GM23248 (cell line): ENCODE measurements at regions not wholly inside any gene's neighbourhood (a gene's known extent, or its start where the extent isn't known, plus 50 kb on each side); places are given as distances from the start of the nearest gene placed in this dataset.

Experiments
- DNase-seq: peaks from one replicate; pipeline ENCODE4 v3.0.0-alpha.2; 2015
- H2AFZ ChIP-seq: fragments of 200-600 bp; sonication (generic); 2 replicates; pipeline ENCODE4 v1.6.1; 2016; ENCODE audit warnings: antibody characterized with exemption
- H3F3A ChIP-seq: fragments of 200-600 bp; sonication (generic); 2 replicates; pipeline ENCODE4 v1.6.1; 2016; ENCODE audit warnings: mild to moderate bottlenecking, antibody characterized with exemption, mixed run types; ENCODE audit not compliant: insufficient read depth
- H3K27ac ChIP-seq: fragments of 200-600 bp; sonication (generic); 2 replicates; pipeline ENCODE4 v1.5.1; 2016; ENCODE audit warnings: mild to moderate bottlenecking
- H3K27me3 ChIP-seq: fragments of 200-600 bp; sonication (generic); replicated peaks from 2 replicates; pipeline ENCODE4 v1.6.1; 2016; ENCODE audit warnings: mild to moderate bottlenecking; ENCODE audit not compliant: insufficient read depth
- H3K36me3 ChIP-seq: fragments of 200-600 bp; sonication (generic); 2 replicates; pipeline ENCODE4 v1.6.1; 2016; ENCODE audit warnings: low read depth, mild to moderate bottlenecking
- H3K4me1 ChIP-seq: fragments of 200-600 bp; sonication (generic); 2 replicates; pipeline ENCODE4 v1.6.1; 2016; ENCODE audit warnings: mild to moderate bottlenecking; ENCODE audit not compliant: insufficient read depth
- H3K4me2 ChIP-seq: fragments of 200-600 bp; sonication (generic); one replicate; pipeline ENCODE4 v1.6.1; 2016; ENCODE audit warnings: mild to moderate bottlenecking; ENCODE audit not compliant: unreplicated experiment
- H3K4me3 ChIP-seq: fragments of 200-600 bp; sonication (generic); 2 replicates; pipeline ENCODE4 v1.5.1; 2016; ENCODE audit warnings: mild to moderate bottlenecking
- H3K79me2 ChIP-seq: fragments of 200-600 bp; sonication (generic); 2 replicates; pipeline ENCODE4 v1.6.1; 2016; ENCODE audit warnings: mild to moderate bottlenecking; ENCODE audit not compliant: insufficient read depth
- H3K9ac ChIP-seq: fragments of 200-600 bp; sonication (generic); 2 replicates; pipeline ENCODE4 v1.6.1; 2016; ENCODE audit warnings: mild to moderate bottlenecking
- H3K9me2 ChIP-seq: fragments of 200-600 bp; sonication (generic); 2 replicates; pipeline ENCODE4 v1.6.1; 2016; ENCODE audit warnings: mixed run types, mild to moderate bottlenecking, moderate library complexity; ENCODE audit not compliant: insufficient read depth
- H3K9me3 ChIP-seq: fragments of 200-600 bp; sonication (generic); one replicate; pipeline ENCODE4 v1.6.1; 2017; ENCODE audit warnings: low read depth
- H4K20me1 ChIP-seq: fragments of 200-600 bp; sonication (generic); 2 replicates; pipeline ENCODE4 v1.6.0; 2016; ENCODE audit not compliant: insufficient read depth
- EZH2 ChIP-seq: fragments of 200-600 bp; sonication (generic); IDR thresholded peaks from 2 replicates; pipeline ENCODE4 v1.6.1; 2018; ENCODE audit warnings: antibody characterized with exemption, mild to moderate bottlenecking; ENCODE audit not compliant: insufficient read depth, poor library complexity, severe bottlenecking
- EZH2phosphoT487 ChIP-seq: fragments of 200-600 bp; sonication (generic); IDR thresholded peaks from 2 replicates; pipeline ENCODE4 v1.6.1; 2018; ENCODE audit warnings: antibody characterized with exemption, moderate library complexity, mild to moderate bottlenecking, low read depth; ENCODE audit not compliant: insufficient read depth
- WGBS, 2 experiments: methylation state at CpG; one replicate each; pipeline ENCODE4 v1.1.6; 2015 to 2017; ENCODE audit warnings: low lambda C conversion rate in 2 of 2, low coverage in 1 of 2; ENCODE audit errors: missing lambda C conversion rate in 2 of 2; 5-methylcytosine and 5-hydroxymethylcytosine counted together
- in situ Hi-C: fragments of 300-500 bp; cut with MboI; formaldehyde crosslinking; loops from 2 replicates; pipeline ENCODE4 v1.15.0; 2020

DNA sequence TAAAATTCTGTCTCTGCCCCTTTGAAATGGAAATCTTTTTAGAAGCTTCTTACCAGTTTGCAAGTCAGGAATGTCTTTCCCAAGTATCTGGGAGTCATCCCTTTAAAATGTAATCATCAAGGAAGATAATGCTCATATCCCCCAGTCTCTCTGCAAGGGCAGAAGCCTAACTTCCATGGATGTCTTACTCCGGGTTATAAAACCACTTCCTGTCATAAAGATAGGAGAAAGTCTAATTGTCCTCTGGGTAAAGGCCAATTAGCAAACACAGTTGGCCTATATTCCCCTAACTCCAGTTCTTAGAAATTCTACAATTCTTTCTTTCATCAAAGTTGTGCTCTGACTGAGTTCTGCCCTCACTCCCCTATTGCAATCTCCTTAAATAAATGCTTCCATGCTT lies 1631.5 kb upstream of the LRRTM3 start:
- no peaks in the 10 kb centered on the region for H3K9me3 ChIP-seq
- H3K27ac ChIP-seq = no peak overlapping the region
- H3K4me1 ChIP-seq = no peaks in the 10 kb centered on the region
- no peaks in the 10 kb centered on the region for H3K79me2 ChIP-seq
- no peaks in the 10 kb centered on the region for H3K27me3 ChIP-seq
- H3K36me3 ChIP-seq = no peaks in the 10 kb centered on the region
- H4K20me1 ChIP-seq = no peaks in the 10 kb centered on the region
- no peak overlapping the region for H3K9ac ChIP-seq
- in situ Hi-C loops = no loop called here
- no peaks in the 10 kb centered on the region for H3F3A ChIP-seq
- no peak overlapping the region for H3K4me2 ChIP-seq
- H2AFZ ChIP-seq = no peak overlapping the region
- H3K9me2 ChIP-seq = no peaks in the 10 kb centered on the region
- no peak for DNase-seq
- TF ChIP-seq EZH2phosphoT487 = no peak
- no peak for TF ChIP-seq EZH2
- WGBS, 2 experiments = 0 to 4% methylated on average over 1 of the region's 1 CpG
- H3K4me3 ChIP-seq = no peak overlapping the region

DNA sequence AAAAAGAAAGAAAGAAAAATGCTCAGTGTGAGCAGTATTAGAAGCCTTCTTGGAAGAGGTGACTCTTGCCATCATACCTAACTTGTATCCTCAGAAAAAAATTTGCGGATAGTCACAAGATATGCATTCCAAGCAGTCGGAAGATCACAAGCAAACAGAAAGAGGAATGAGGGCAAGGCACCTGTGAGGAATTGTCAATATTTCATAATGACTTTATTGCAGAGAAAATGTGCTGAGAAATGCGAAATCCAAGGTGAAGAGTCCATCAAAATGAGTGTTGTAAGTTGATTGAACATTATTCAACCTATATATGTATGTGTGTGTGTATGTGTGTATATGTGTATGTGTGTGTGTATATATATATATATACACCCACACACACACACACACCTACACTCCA lies 1624.7 kb upstream of the LRRTM3 start:
- WGBS, 2 experiments = 29 to 35% methylated on average over 3 of the region's 3 CpGs
- Histone ChIP-seq H3K9me3 (no peaks in the 10 kb centered on the region), H3K9ac (no peak overlapping the region), H3K4me3 (no peak overlapping the region), H3F3A (no peaks in the 10 kb centered on the region), H3K27ac (no peak overlapping the region), H2AFZ (no peak overlapping the region), H3K4me2 (no peak overlapping the region), H4K20me1 (no peaks in the 10 kb centered on the region), H3K9me2 (no peaks in the 10 kb centered on the region), H3K36me3 (no peaks in the 10 kb centered on the region), H3K4me1 (no peaks in the 10 kb centered on the region), H3K27me3 (no peaks in the 10 kb centered on the region), H3K79me2 (no peaks in the 10 kb centered on the region)
- in situ Hi-C loops = no loop called here
- DNase-seq = no peak
- no peak for TF ChIP-seq EZH2
- TF ChIP-seq EZH2phosphoT487 = no peak

DNA sequence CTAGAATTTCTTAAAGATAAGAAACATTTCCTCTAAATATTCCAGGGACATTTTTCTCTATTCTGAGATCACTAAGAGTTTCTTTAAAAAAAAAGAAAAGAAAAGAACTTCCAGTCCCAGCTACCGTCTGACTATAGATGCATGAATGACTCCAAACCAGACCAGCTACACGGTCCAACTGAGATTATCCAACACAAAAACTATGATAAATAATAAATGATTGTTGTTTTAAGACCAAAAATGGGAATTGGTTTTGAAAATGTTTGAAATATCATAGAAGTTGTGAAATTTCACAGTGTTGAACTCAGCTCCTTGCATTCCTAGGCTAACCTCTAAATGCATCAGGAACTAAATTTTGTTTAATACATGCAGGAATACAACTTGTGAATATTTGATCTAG lies 1619.6 kb upstream of the LRRTM3 start:
- no peaks in the 10 kb centered on the region for H3F3A ChIP-seq
- no peak for DNase-seq
- no peaks in the 10 kb centered on the region for H3K9me3 ChIP-seq
- TF ChIP-seq EZH2 = no peak
- no peak for TF ChIP-seq EZH2phosphoT487
- H3K79me2 ChIP-seq = no peaks in the 10 kb centered on the region
- in situ Hi-C loops = no loop called here
- H3K36me3 ChIP-seq = no peaks in the 10 kb centered on the region
- no peak overlapping the region for H3K4me2 ChIP-seq
- H4K20me1 ChIP-seq = no peaks in the 10 kb centered on the region
- H3K4me1 ChIP-seq = no peaks in the 10 kb centered on the region
- no peak overlapping the region for H3K9ac ChIP-seq
- no peaks in the 10 kb centered on the region for H3K27me3 ChIP-seq
- H3K4me3 ChIP-seq = no peak overlapping the region
- H3K27ac ChIP-seq = no peak overlapping the region
- H2AFZ ChIP-seq = no peak overlapping the region
- H3K9me2 ChIP-seq = no peaks in the 10 kb centered on the region
- WGBS, 2 experiments = 12 to 29% methylated on average over 2 of the region's 2 CpGs

DNA sequence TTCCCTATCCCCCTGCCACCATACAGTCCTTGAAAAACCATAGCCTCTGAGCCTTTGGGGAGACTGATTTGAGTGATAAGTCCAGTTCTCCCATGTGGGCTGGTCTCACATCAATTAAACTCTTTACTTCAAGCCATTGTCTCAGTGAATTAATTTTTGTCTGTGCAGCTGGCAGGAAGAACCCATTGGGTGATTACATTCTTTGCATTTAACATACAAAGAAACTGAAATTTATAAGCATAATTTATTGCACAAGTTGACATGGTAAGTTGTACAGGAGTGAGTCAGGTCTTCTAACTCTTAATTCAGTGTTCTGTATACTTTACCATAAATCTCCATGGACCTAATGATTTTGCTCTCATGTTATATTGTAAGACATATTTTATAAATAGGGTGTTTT lies 1613.0 kb upstream of the LRRTM3 start:
- H3K4me2 ChIP-seq = no peak overlapping the region

GRCh38 chr10:65313406-65313805 lies 1612.4 kb upstream of the LRRTM3 start:
- Histone ChIP-seq H3F3A (no peaks in the 10 kb centered on the region), H3K27me3 (no peaks in the 10 kb centered on the region), H3K36me3 (no peaks in the 10 kb centered on the region), H3K9me2 (no peaks in the 10 kb centered on the region), H4K20me1 (no peaks in the 10 kb centered on the region), H3K27ac (no peak overlapping the region), H3K4me2 (no peak overlapping the region), H2AFZ (no peak overlapping the region), H3K4me3 (no peak overlapping the region), H3K9me3 (no peaks in the 10 kb centered on the region), H3K4me1 (no peaks in the 10 kb centered on the region), H3K9ac (no peak overlapping the region), H3K79me2 (no peaks in the 10 kb centered on the region)
- TF ChIP-seq EZH2 (no peak), EZH2phosphoT487 (no peak)
- DNase-seq = no peak
- WGBS, 2 experiments = 27 to 42% methylated on average over 2 of the region's 2 CpGs
- in situ Hi-C loops = no loop called here

More for the DNA sequence above, 1613.0 kb upstream of the LRRTM3 start:
- H3F3A ChIP-seq = no peaks in the 10 kb centered on the region
- no peak for DNase-seq
- no peak for TF ChIP-seq EZH2
- TF ChIP-seq EZH2phosphoT487 = no peak
- H4K20me1 ChIP-seq = no peaks in the 10 kb centered on the region
- H3K27ac ChIP-seq = no peak overlapping the region
- no peaks in the 10 kb centered on the region for H3K4me1 ChIP-seq
- H3K9ac ChIP-seq = no peak overlapping the region
- no peaks in the 10 kb centered on the region for H3K9me2 ChIP-seq
- H3K79me2 ChIP-seq = no peaks in the 10 kb centered on the region
- in situ Hi-C loops = no loop called here
- H3K27me3 ChIP-seq = no peaks in the 10 kb centered on the region
- no peak overlapping the region for H2AFZ ChIP-seq
- H3K9me3 ChIP-seq = no peaks in the 10 kb centered on the region
- no peak overlapping the region for H3K4me3 ChIP-seq
- H3K36me3 ChIP-seq = no peaks in the 10 kb centered on the region
